ENCODE measurements at regions not wholly inside any gene's neighbourhood (a gene's known extent, or its start where the extent isn't known, plus 50 kb on each side); places are given as distances from the start of the nearest gene placed in this dataset.

DNA sequence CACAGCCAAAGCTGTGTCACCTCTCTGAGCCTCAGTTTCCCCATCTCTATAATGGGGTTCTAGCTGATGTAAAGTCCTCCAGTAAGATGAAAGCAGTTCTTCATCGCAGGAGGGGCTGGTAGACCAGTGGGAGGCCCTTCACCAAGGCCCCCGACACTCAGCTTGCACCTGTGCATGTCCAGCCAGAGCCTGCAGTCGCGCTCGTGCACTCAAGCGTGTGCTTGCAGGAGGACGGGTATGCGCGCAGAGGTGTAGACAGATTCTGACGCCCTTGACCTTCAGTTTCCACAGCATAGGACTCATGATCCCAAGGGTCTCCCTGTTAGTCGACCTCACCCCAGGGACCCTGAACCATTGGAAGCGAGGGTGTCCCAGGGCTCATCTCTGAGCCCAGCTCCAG lies 633.7 kb downstream of the TBC1D22A start:
- H3K56ac ChIP-seq (ENCODE audit: extremely low read depth, insufficient read depth, low read length), result no peak overlapping the region
- H3K9me3 ChIP-seq (ENCODE audit: control insufficient read depth, insufficient read depth, low read length), result peaks cover 28% of the 10 kb centered on the region
- H3K4me2 ChIP-seq (ENCODE audit: low read depth, low read length), result no peak overlapping the region
- no peak overlapping the region for H3K23ac ChIP-seq (ENCODE audit: low read depth, low read length)
- TF ChIP-seq NFE2L2 (IDR thresholded peaks at IDR 0.05; ENCODE audit: low read depth, low read length) (no peak), BHLHE40 (IDR thresholded peaks at IDR 0.05; ENCODE audit: low read depth, low read length) (no peak), RFX5 (IDR thresholded peaks at IDR 0.05; ENCODE audit: low read depth, low read length) (no peak), RAD21 (IDR thresholded peaks at IDR 0.05; ENCODE audit: low read length) (no peak), MXI1 (IDR thresholded peaks at IDR 0.05; ENCODE audit: borderline replicate concordance, low read depth, low read length) (no peak)
- no peak overlapping the region for H2BK5ac ChIP-seq (ENCODE audit: low read depth, low read length, poor library complexity, severe bottlenecking)
- no peaks in the 10 kb centered on the region for H3K9me1 ChIP-seq (ENCODE audit: insufficient read depth, low read length)
- ChIA-PET CTCF (no interaction called here), POLR2A (ENCODE audit: unreplicated experiment) (no interaction called here)
- H4K20me1 ChIP-seq (ENCODE audit: insufficient read depth, low read length), result no peaks in the 10 kb centered on the region
- H3K27me3 ChIP-seq (ENCODE audit: control insufficient read depth, insufficient read depth, low read length), result no peaks in the 10 kb centered on the region
- no peak for DNase-seq
- no peak overlapping the region for H4K8ac ChIP-seq (ENCODE audit: low read depth in 2 of 2, low read length in 2 of 2)
- H3K36me3 ChIP-seq (ENCODE audit: control insufficient read depth, insufficient read depth, low read length), result no peaks in the 10 kb centered on the region
- no peak overlapping the region for H2AK9ac ChIP-seq (replicated peaks; ENCODE audit: low read depth, low read length, poor library complexity)
- H2AFZ ChIP-seq (replicated peaks; ENCODE audit: low read length, poor library complexity), result no peak overlapping the region
- no peak overlapping the region for H3K4me3 ChIP-seq (ENCODE audit: insufficient read depth, low read depth, low read length)
- no peak overlapping the region for H2BK120ac ChIP-seq (ENCODE audit: low read depth, low read length)
- no peak overlapping the region for H2BK20ac ChIP-seq (ENCODE audit: low read depth, low read length)
- H2BK15ac ChIP-seq (ENCODE audit: low read depth, low read length), result no peak overlapping the region
- no peak overlapping the region for H4K5ac ChIP-seq (ENCODE audit: low read depth, low read length)
- WGBS, 2 experiments (ENCODE audit: extremely low coverage in 2 of 2, insufficient read length in 1 of 2), result 79% methylated on average over 11 of the region's 12 CpGs; no CpG with 5 or more reads in 1 of the 2 experiments
- BruUV-seq (replicated peaks), result no TSS peak
- intact Hi-C loops (cut with micrococcal nuclease) (no loop called here), dilution Hi-C loops (cut with HindIII; ENCODE audit: low sequenced_read_pairs, unreplicated experiment) (no loop called here), in situ Hi-C loops (cut with MboI; ENCODE audit: low sequenced_read_pairs) (no loop called here)
- no peak overlapping the region for H3K14ac ChIP-seq (replicated peaks; ENCODE audit: low read depth, low read length)
- no peaks in the 10 kb centered on the region for H3K79me1 ChIP-seq (ENCODE audit: low read depth in 1 of 2, low read length in 2 of 2)
- no peaks in the 10 kb centered on the region for H3K4me1 ChIP-seq (ENCODE audit: control insufficient read depth, insufficient read depth, low read length)
- H3K9ac ChIP-seq (ENCODE audit: low read depth, low read length), result no peak overlapping the region
- H3K18ac ChIP-seq (ENCODE audit: low read depth, low read length), result no peak overlapping the region
- H3K27ac ChIP-seq (ENCODE audit: insufficient read depth, low read length), result no peak overlapping the region
- no peak overlapping the region for H4K91ac ChIP-seq (ENCODE audit: insufficient read depth, low read depth, low read length)
- no peak overlapping the region for H3K4ac ChIP-seq (ENCODE audit: low read depth, low read length)
- ATAC-seq (ENCODE audit: low read depth), result no peak
- H2AK5ac ChIP-seq (ENCODE audit: low read depth, low read length), result no peak overlapping the region

All from IMR-90 (cell line).